ENCODE measurements at regions not wholly inside any gene's neighbourhood (a gene's known extent, or its start where the extent isn't known, plus 50 kb on each side); places are given as distances from the start of the nearest gene placed in this dataset.
"Not testable (repeated sequence)": the region's sequence is repeated elsewhere in the genome, so short reads cannot be mapped to it uniquely, and the experiment has no call there.

- DNase-seq, result not testable (repeated sequence)
Measured at GRCh38 chr2:87633287-87633963, 114.5 kb upstream of the PLGLB2 start.

GRCh38 chr2:87634106-87634505 is 113.8 kb upstream of the PLGLB2 start:
- DNase-seq, result not testable (repeated sequence)

GRCh38 chr2:87634971-87635650 is 112.8 kb upstream of the PLGLB2 start:
- not testable (repeated sequence) for DNase-seq

- not testable (repeated sequence) for DNase-seq
Measured at GRCh38 chr2:87636246-87636645, 111.6 kb upstream of the PLGLB2 start.

- not testable (repeated sequence) for DNase-seq
Measured at GRCh38 chr2:87636735-87637134, 111.2 kb upstream of the PLGLB2 start.

GRCh38 chr2:87637249-87637990 is 110.5 kb upstream of the PLGLB2 start:
- not testable (repeated sequence) for DNase-seq

GRCh38 chr2:87638114-87638807 is 109.6 kb upstream of the PLGLB2 start:
- not testable (repeated sequence) for DNase-seq

GRCh38 chr2:87638872-87639271 is 109.0 kb upstream of the PLGLB2 start:
- DNase-seq, result not testable (repeated sequence)

GRCh38 chr2:87639801-87640440 is 108.0 kb upstream of the PLGLB2 start:
- not testable (repeated sequence) for DNase-seq

GRCh38 chr2:87640961-87641563 is 106.8 kb upstream of the PLGLB2 start:
- not testable (repeated sequence) for DNase-seq

- DNase-seq, result not testable (repeated sequence)
Measured at GRCh38 chr2:87643165-87643564, 104.7 kb upstream of the PLGLB2 start.

GRCh38 chr2:87647737-87648498 is 100.0 kb upstream of the PLGLB2 start:
- DNase-seq, result peak in 1 of 2 donors; percentile 10

- DNase-seq, result not testable (repeated sequence)
Measured at GRCh38 chr2:87648815-87649214, 99.1 kb upstream of the PLGLB2 start.

- not testable (repeated sequence) for DNase-seq
Measured at GRCh38 chr2:87649871-87650270, 98.0 kb upstream of the PLGLB2 start.

GRCh38 chr2:87650837-87651236 is 97.0 kb upstream of the PLGLB2 start:
- DNase-seq, result not testable (repeated sequence)

- DNase-seq, result not testable (repeated sequence)
Measured at GRCh38 chr2:87651589-87651988, 96.3 kb upstream of the PLGLB2 start.

GRCh38 chr2:87653373-87653772 is 94.5 kb upstream of the PLGLB2 start:
- not testable (repeated sequence) for DNase-seq

- DNase-seq, result not testable (repeated sequence)
Measured at GRCh38 chr2:87654136-87654814, 93.6 kb upstream of the PLGLB2 start.

- not testable (repeated sequence) for DNase-seq
Measured at GRCh38 chr2:87657915-87658314, 90.0 kb upstream of the PLGLB2 start.

GRCh38 chr2:87658357-87658756 is 89.5 kb upstream of the PLGLB2 start:
- DNase-seq, result not testable (repeated sequence)
